NCI-H2196 treated with DMSO at 0.1 percent for 48 hours (cell line): ENCODE measurements at regions not wholly inside any gene's neighbourhood (a gene's known extent, or its start where the extent isn't known, plus 50 kb on each side); places are given as distances from the start of the nearest gene placed in this dataset.

Source experiments
- DNase-seq: peaks from one replicate; lab custom pipeline; 2025; ENCODE audit not compliant: unreplicated experiment; lab: John Stamatoyannopoulos, UW

DNA sequence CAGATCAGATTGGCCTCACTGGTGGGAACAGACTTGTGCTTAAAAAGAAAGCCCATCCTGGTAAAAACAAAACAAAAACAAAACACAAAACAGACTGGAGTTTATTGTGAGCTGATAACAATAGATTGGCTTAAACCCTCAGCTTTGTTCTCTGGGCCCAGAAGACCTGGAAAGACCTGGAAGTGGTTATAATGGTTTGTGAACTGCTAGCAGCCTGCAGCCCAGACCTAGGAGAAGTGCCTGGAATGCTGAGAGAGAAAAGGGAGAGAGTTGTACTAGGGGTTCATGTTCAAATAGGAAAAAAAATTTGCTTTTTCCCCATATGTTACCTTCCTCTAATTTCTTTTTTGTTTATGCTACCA is 396.6 kb downstream of the DMAC1 start:
- DNase-seq, result no peak

DNA sequence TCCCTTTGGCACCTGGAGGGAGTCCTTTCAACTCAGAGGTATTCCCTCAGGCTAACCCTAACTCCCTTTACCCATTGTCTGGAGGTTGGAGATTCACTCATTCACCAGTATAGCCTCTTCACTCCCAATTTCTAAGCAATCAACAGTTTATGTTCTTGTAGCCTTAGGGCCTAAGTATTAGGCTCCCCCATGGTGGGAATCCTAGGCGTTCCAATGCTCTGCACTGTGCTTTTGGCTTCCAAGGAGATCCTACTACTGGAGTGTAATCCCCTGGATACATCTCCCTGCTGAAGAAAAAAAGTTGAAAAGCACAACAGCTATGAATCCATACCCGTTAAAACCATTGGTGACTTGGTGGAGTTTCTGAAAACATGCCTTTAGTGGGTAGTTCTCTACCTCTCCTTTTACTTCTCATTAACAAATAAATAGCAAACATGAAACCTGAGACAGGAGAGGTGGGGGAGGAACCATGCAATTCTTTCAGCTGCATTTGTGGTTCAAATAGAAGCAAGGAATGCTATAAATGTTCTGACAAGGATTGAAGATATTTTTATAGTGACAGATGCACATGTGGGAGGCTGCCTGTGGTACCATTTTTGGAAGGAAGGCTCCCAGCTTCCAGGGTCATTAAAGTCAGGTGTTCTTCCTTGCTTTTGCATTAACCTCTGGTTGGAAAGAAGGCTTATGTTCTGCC is 397.1 kb downstream of the DMAC1 start:
- no peak for DNase-seq

DNA sequence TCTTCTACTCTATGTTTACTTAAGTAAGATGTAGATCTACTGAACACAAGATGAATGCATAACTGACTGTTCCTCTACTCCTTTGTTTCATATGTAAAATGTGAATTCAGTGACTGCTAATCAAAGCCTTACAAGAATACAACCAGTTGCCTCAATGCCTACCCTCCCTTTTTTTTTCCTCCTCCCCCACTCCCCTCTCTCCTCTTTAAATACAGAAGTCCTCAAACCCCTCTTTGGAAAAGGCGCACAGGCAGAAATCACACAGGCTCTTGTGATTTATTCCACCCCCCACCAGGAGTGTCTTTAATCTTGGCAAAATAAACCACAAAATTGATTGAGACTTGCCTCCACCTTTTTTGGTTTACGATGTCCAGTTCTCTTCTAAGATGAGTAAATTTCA is 398.5 kb downstream of the DMAC1 start:
- DNase-seq, result no peak

DNA sequence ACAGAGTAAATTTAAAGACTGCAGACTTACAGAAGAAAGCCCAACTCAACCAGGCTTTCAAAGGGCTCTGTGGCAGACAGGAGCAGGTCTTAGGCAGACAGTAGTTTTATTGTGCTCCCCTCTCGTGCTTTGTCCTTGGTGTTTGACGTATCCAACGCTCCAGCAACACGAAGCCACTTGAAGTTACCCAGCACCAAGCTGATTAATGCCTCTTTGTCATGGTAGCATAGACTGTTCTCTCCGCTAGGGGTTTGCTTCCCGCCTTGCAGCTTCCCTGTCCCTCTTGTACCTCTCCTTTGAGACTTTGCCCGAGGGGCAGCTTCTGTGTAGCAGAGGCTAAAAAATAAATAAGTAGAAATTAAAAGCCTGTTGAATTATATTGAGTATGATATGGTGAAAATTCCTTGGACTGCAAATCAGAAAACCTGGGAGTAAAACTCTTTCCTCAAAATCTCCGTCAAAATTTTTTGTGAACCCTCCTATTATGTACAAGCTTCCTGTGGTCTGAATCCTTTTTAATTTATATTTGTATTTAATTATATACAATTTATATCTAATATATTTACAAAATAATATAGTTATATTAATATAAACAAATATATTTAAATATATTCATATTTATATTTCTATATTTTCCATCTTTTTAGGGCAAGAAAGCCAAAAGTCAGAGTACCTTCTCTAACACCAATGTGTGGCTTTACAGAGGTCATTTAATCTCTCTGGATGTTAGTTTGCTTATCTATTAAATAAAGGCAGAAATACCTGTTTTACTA is 405.4 kb downstream of the DMAC1 start:
- DNase-seq, result no peak

DNA sequence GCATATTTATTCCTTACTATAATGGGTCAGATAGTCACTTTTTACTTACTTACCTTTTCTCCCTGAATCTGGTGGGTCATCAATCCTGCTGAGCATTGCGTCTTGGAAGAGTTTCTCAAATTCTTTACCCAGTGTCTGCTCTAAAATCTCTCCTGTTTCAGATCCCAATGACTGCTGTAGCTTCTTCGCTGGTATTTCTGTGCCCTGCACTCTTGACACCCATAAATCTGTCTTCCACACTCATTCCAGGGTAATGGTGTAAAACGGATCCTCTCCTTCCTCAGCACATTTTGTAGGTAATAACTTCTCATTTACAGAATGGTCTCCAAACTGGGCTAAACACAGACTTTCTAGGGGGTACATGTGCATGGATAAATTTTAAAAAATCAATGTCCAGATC is 407.4 kb downstream of the DMAC1 start:
- no peak for DNase-seq

DNA sequence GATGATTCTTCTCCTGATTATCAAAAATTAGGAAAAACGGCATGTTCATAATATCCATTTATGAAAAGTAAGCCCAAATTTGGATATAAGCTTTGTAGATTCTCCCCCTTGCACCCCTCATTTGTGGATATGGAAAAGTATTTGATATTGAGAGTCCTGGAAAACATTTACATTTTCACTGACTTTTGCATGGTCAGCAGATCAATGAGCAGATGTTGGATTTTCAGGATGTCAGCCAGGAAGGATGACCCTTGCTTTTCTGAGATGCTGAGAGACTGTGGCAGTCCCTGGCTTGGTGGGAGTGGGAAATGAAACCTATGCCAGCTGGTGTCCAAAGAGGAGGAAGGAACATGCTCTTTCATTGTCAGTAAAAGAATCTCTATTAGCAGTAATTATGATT is 410.8 kb downstream of the DMAC1 start:
- DNase-seq, result no peak

DNA sequence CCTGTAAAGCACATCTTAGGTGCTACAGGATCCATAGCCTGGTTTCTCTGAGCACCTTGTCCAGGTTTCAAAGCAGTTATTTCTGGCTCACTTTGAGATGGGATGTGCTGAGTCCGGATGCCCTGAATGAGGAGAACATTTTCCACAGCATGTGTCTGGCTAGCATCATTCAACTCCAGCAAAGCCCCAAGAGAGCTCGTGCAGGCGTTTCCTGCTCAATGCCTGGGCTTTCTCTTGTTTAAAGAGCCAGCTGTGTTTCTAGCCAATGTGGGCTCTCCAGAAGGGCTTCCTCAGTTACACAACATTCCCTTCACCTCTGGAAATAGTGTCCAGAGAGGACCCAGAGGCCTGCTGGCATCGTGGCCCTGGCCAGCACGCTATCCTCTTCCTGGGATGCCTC is 411.7 kb downstream of the DMAC1 start:
- DNase-seq, result no peak

DNA sequence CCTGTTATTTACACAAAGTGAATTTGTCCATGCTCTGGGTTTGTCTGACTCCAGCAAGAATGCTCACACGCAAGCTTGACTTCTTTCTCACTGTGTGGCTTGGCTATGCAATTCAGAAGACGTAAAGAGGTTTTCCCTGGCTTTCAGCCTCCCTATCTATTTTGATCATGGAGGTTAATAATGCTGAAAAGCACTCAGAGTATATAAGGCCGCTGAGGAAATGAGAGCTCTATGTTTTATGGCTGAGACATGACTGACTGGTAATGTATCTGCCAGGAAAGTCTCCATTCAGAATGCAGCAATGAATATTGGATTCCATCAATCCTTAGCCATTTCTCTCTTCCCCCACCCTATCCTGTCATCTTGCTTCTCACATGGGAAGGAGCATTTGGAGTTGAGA is 417.3 kb downstream of the DMAC1 start:
- no peak for DNase-seq

DNA sequence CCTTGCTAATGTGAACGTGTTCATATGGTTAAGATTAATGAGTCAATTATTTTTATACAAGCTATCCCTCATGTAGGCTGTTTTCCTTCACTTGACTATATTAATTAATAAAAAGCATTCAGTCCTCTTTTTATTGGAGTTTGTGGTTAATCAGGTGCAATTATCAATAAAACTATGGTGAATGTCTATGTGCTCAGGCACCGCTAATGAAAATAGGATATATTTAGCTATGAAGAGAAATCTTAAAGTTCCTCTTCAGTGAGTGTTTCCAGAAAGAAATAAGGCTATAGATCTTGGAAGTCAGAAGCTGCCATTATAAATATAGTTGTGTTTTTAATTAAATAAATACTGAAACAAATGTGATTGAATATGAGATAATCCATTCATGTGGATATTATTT is 422.1 kb downstream of the DMAC1 start:
- DNase-seq, result no peak

DNA sequence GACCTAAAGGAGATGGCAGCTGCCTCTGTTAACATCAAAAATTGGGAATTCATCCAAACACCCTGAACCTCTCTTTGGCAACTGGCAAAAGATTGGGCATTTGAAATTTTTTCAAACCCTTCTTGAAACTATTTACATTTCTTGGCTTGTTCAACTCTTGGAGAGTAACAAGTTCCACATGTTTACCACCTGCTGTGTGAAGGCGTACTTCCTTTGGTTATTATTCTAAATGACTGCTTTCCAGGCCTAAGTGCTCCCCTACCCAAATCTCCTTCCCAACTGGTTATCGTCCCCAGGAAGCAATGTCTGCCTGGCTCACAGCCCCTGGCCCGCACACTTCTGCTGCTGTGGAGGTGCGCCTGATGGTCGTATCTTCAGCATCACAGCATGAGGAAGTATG is 422.7 kb downstream of the DMAC1 start:
- DNase-seq, result no peak

DNA sequence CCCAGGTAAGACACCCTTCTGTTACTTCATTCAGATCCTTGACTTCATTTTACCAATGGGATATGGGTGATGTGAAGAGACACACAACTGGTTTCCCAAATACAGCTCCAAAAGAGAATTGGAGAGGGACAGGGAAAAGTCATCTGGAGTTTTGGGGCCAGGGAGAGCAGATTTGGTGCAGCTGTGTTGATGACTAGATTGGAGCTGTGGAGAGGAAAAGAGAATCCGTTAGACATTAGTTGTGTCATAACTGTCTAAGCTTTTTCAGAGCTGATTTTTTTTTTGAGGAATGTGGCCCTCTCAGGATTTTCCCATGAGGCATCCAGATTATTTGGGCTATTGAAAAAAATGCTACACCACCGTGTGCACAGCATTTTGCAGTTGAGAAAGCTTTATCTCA is 423.4 kb downstream of the DMAC1 start:
- DNase-seq, result no peak

DNA sequence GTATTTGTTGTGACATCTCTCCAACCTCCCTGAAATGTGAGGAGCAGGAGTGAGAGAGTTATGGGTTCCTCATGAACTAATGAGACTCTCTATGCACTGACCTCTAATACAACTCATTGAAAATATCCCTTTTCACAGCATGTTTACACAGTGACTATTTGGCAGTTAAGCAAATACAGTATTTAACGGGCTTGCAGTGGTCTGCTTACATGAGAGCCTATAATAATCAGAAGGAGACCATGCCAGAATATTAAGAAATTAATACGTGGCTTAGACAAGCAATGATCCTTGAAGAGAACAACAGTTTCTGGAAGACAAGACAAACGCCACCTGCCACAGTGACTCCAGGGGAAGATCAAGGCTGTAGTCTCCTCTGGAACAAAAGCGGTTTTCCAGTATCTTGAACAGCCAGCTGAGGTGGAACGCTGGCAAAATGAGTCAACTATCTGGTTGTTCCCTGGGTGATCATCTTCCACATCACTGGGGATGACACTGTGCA is 424.5 kb downstream of the DMAC1 start:
- DNase-seq, result peak; percentile 100

DNA sequence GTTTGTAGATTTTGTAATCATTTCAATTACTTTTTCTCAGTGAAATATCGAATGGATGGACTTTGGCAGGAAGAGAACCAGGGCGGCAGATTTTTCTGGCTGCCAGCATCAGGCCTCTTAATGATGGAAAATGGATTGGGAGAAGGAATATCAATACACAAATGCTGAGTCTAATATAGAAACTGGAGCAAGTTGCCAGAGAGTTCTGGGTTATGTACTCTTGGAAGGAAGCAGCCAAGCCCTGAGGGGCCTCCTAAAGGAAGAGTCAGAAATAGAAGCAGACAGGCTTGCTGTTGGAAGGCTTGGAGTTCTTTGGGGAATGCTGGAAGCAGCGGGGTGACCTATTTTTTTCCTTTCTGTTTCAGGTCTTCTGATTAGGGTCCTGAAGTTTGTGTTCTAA is 428.6 kb downstream of the DMAC1 start:
- no peak for DNase-seq

DNA sequence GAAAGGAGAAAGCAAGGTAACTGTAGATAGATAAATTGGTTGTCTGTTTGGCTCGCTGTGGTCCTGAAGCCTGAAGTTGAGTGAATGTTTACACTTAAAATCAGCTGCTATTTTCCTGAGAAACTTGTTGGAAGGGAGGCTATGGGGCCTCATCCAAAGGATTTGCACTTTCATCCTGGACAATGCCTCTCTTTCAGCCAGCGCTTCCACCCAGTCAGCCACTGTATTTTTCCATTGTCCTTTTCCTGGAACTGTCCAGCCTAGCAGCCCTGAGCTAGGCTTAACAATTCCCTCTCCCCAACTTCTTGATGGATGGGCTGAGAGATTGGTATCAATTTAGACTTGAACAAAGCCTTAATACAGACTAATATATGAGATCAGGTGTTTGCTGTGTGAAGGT is 429.2 kb downstream of the DMAC1 start:
- DNase-seq, result no peak

DNA sequence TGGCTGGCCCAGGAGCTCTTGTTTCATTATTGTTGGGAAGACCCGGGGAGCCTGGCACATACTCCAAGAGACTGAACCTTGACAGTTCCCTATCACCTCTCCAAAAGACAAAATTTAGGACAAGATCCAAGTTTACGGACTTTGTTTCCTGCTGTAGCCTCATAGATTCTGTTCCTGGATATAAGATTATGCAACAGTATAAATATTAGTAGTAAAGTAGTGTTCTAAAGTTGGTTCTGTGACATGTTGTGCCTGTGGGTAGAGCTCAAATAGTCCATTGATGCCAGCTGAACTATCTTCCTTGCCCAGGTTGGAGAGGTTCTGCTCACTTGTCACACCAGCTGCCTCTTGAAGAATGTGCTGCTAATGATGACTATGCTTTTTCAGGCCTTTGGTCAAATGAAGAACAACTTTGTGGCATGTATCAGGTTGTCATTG is 430.2 kb downstream of the DMAC1 start:
- DNase-seq, result no peak

DNA sequence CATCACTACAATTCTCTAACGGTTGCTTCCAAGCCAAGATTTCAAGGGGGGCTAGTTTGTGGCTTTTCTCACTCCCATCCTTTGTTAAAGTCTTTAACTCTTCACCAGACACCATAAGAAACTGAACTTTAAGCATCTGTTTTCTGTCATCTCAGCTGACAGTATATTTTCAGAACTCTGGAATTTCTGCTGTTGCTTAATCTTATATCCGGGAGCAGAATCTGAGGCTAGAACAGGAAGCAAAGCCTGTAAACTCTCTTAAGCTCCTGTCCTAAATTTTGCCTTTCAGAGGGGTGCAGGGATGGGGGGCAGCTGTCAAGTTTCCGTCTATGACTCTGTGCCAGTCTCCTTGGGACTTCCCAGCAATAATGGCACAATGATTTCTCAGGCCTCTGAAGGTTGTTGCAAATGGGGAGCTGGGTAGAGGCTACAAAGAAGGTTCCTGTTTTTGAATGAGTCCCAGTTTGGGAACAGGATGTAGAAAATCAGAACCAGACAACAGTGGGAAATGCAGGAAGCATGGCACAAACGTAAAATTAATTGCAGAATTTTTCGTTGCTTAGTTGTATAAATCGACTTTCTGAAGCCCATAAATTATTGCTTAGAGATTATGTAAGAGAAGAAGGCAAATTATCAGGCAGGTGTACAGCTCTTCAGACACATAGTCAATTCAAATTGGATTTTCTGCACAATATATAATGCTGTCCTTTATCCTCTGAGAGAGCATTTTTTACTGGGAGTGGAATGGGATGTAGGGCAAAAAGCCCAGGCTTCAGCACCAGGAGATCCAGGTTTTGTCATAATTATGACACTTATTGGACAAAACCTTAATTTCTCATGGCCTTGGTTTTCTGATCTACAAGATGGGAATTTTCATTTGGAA is 430.9 kb downstream of the DMAC1 start:
- no peak for DNase-seq

DNA sequence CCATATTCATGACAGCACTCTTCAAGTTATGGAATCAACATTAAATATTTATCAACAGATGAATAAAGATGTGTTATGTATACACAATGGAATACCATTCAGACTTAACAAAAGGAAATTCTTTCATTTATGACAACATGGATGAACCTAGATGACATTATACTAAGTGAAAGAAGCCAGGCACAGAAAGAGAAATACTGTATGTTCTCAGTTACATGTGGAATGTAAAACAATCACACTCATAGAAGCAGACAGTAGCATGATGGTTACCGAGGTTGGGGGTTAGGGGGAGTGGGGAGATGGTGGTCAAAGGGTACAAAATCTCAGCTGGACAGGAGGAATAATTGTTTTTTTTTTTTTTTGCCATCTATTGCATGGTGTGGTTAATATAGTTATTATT is 431.9 kb downstream of the DMAC1 start:
- DNase-seq, result no peak

DNA sequence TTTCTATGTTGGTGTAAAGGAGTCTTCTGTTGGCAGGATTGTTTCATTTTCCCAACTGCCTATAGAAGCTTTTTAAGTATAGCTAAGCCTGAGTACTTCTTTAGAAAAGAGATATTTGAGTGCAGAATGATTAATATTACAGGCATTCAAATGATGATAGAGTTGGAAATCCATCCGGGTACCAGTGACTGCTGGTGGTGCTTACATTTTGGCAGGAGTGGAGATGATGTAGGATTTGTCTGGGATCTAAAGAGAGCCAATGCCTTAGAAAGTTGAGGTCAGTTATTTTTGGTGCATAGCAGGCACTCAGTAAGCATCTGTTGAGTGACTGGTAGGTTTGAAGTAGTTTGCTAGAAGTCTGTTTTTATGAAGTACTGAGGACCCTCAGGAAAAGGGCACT is 433.5 kb downstream of the DMAC1 start:
- DNase-seq, result no peak

DNA sequence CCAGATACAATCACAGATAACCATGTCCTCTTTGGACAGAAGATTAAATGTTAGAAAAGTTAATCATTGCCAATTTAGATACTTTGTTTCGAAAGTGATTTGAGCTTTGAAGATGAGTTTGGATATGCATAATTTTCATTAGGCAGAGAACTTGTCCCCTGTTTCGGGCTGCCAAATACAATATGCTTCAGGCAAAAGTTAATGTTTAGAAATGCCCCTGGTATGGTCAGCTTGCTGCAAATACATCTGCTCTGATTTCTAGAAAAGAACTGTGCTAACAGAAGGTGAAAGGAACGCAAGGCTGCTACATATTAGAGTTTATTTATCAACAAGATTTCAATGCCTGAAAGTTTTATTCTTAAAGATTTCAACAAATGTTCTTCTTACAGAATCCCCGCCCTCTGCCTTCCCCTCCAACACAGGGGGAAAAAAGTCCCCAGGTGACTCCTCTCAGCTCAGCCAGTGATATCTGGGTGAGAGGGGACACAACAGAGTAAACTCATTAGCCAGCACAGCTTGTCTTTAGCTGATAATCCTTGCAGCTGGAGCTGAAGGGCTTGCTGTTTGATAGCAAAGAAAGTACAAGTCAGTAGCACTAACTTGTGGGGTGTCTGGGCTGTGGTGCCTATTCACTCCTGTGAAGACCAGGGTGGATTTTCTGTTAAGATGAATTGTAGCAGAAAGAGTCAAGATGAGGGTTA is 435.7 kb downstream of the DMAC1 start:
- no peak for DNase-seq

DNA sequence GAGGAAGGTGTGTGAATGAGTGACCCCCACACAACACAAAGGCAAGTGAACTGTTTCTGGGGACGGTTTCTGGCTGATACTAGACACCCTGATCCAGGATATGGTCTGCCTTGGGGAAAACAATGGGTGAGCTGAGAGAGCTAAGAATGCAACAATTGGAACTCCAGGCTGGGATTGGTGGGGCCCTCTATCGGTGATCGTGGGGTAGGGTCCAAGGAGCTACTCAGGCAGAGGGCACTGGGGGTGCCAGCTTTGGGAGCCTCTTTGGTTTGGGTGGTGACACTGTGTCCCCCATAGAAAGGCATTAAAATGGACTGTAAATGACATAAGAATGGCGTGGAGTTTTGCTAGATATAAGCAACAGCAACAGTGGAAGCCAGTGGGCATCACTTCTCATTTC is 439.1 kb downstream of the DMAC1 start:
- DNase-seq, result no peak

DNA sequence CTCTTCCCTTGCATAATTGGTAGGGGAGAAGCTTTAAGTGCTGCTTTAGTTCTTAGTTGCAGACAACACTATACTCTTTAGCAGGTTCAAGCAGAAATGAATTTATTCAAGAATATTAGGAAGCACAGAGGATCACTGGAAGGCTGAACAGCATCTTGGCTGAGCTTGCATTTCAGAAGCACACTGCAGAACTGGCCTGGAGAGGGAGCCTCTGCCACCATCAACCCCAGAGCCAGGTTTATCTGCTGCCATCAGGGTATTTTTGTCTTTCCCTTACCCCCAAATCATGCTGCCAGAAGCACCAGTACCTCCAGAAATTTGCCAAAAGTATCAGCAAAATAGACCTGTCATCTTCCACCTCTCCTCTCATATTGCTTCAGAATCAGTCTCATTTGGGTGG is 440.7 kb downstream of the DMAC1 start:
- no peak for DNase-seq
